Activated CD8-positive, alpha-beta memory T cell treated with anti-CD3 and anti-CD28 coated beads for 36 hours (primary cell): ENCODE measurements at regions not wholly inside any gene's neighbourhood (a gene's known extent, or its start where the extent isn't known, plus 50 kb on each side); places are given as distances from the start of the nearest gene placed in this dataset.

Source experiments
- CTCF ChIA-PET: fragments of 350-600 bp; sonication (Branson Sonifier 250); formaldehyde crosslinking; loops from one replicate; lab custom pipeline; 2021; ENCODE audit warnings: antibody characterized with exemption; lab: Charles Lee
- POLR2A ChIA-PET: fragments of 350-600 bp; sonication (Branson Sonifier 250); formaldehyde crosslinking; loops from one replicate; lab custom pipeline; 2021; ENCODE audit warnings: antibody characterized with exemption; lab: Charles Lee

DNA sequence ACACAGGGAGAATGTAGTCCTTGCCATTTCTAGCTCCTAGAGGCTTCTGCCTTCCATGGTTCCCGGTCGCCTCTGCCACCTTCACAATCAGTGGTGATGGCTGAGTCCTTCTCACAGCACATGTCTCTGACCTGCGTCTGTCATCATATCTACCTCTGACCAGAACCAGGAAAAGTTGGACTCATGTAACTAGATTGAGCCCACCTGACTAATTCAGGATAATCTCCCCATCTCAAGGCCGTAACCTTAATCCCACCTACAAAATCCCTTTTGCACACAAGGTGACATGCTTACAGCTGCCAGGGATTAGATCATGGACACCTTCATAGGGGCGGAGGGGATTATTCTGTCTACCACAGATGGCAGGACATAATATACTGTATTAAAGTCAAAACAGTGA is 375.6 kb downstream of the ICE1 start:
- POLR2A ChIA-PET, result no interaction called here
- CTCF ChIA-PET, result no interaction called here

DNA sequence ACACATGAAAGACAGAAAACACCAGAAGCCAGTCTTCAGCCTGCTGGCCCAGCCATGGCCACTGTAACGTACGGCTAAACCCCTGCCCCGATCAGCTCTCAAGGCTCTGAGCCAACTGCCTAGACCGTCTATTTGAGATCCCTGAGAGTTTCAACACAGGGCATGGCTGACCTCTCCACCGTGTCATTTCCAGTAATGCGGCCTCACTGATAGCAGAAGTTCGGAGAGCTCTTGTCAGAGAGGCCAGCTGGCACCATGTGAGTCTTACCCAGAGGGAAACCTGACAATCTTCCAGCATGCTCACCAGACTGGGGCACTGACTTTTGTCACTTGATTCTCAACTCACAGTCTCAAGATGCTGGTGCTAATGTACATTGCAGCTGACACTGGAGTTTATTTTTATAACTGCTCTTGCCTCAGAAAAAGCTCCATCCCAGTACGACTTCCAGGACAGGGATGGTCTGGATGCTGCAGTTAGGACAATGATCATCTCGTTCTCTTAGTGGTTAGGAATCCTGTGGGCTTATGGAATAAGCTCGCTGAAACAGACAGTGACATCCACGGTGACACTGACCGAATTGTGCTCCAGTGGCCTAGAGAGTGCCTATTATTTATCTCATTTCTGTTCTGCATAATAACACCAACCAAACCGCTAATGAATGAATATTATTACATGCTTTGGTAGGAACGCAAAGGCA is 372.7 kb downstream of the ICE1 start:
- ChIA-PET POLR2A (no interaction called here), CTCF (no interaction called here)

- CTCF ChIA-PET, result no interaction called here
Measured at GRCh38 chr5:5794118-5794560, 371.7 kb downstream of the ICE1 start.

GRCh38 chr5:5793242-5794117 is 371.0 kb downstream of the ICE1 start:
- POLR2A ChIA-PET, result no interaction called here
- CTCF ChIA-PET, result no interaction called here

More at GRCh38 chr5:5794118-5794560, 371.7 kb downstream of the ICE1 start:
- POLR2A ChIA-PET, result no interaction called here

DNA sequence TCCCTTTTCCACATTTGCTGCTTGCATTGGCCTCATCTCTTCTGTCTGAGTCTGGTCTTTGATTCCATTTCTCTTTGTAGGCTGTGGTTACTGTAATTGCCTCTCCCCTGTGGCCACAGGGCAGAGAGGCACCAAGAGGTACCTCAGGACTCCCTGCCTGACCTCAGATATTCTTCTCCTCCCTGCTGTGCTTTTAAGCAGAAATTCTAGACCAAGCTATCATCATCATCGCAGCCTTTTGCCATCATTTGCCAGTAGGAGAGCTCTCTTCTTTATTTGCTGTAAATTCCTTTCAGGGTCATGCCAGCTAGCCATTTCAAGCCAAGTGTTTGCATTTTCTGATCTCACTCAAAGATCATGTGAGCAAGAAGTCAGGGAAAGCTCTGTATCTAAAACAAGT is 369.6 kb downstream of the ICE1 start:
- ChIA-PET CTCF (no interaction called here), POLR2A (no interaction called here)

GRCh38 chr5:5788793-5789192 is 366.3 kb downstream of the ICE1 start:
- CTCF ChIA-PET, result no interaction called here
- POLR2A ChIA-PET, result no interaction called here

- ChIA-PET CTCF (no interaction called here), POLR2A (no interaction called here)
Measured at GRCh38 chr5:5787373-5787772, 364.9 kb downstream of the ICE1 start.

DNA sequence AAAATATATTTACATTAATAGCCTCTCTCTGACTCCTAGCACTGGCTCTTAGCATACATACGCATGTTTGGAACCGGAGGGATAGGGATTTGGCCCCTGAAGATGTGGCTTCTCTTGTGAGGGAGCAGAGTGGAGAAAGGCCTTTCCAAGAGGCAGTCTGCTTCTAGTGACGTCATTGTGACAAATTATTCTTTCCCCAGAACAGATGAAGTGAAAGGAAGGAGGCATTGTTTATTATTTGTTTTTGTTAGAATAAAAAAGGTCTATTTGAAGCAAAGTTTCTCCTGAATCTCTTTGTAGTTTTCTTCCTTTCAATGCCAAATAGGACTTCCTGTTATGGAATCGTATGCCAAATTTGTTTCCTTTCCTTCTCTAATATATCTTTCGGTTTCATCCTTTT is 361.6 kb downstream of the ICE1 start:
- CTCF ChIA-PET, result no interaction called here

DNA sequence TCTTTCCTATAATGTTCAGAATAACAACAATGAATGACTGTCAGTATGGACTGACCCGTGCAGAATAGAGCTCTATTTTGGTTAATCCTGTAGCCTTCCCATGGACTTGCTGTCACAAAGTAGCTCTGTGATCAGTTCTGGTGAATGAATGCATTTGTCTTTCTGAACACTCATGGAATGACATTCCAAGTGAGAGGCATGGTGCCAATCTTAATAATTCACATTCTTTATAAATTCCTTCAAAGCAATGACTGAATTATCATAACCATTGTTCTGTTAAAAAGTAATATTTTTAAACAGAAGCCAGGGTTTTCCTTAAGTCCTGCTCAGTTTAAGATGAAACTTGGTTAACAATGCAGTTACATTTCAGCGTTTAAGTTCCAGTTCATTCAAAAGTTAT is 360.5 kb downstream of the ICE1 start:
- CTCF ChIA-PET, result no interaction called here

More for the DNA sequence above, 361.6 kb downstream of the ICE1 start:
- POLR2A ChIA-PET, result no interaction called here

DNA sequence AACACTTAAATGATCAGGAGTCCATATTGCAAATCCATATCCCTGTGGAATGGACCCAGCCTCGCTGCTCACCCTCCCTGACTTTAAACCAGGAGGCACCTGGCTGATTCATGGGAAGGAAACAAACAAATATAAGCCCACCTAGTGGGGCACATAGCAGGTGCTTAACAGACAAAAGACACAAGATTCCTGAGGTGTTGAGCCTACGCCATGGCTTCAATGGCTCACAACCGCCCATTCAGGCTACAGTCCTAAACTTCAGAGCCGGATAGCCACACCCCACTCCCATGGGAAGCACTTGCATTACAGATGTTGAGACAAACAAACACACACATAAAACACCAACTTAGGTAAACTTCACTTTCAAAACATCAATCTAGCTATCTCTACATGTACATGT is 359.9 kb downstream of the ICE1 start:
- ChIA-PET CTCF (no interaction called here), POLR2A (no interaction called here)

More for the DNA sequence above, 360.5 kb downstream of the ICE1 start:
- POLR2A ChIA-PET, result no interaction called here

DNA sequence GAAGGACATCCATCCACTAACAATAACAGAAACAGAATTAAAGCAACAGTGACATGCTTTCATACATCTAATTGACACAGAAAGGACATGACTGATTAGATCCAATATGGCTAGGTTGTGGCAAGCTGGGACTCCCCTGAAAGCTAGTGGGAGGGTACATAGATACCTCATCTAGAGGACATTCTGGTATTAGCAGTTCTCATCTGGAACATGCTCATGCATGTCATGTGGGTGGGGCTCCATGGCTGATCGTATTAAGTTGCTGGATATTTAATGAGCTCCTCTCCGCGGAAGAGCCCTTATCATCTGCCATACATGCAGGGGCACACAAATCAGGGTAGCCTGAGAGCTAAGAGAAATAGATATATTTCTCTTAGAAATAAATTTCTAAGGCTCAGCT is 358.9 kb downstream of the ICE1 start:
- POLR2A ChIA-PET, result no interaction called here

DNA sequence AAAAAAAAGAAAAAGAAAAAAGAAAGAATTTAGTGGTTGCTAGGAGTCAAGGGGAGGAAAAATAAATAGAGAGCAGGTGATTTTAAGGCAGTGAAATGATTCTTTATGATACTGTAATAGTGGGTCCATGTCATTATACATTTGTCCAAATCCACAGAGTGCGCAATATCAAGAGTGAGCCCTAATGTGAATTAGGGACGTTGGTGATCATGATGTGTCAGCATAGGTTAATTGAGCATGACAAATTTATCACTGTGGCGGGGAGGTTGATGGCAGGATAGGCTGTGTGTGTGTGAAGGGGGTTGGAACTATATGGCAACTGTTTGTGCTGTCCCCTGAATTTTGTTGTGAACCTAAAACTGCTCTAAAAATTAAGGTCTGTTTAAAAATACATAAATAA is 357.8 kb downstream of the ICE1 start:
- ChIA-PET CTCF (no interaction called here), POLR2A (no interaction called here)

More for the DNA sequence above, 358.9 kb downstream of the ICE1 start:
- CTCF ChIA-PET, result no interaction called here

DNA sequence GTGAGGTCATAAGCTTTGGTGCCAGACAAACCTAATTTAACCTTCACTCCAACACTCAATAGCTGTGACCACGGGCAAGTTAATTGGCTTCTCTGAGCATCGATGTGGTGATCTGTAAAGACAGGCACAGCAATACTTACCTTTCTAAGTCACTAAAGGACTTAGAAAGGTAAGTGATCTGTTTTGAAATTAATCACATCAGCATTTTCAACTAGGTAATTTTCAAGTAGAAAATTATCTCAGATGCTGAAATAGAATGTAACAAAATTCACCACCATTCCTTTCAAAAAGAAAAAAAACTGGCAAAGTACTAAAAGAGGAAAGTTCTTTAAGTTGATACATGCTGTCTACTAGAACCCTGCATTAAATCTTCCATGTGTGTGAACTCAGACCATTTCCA is 354.5 kb downstream of the ICE1 start:
- POLR2A ChIA-PET, result no interaction called here
- CTCF ChIA-PET, result no interaction called here

GRCh38 chr5:5772202-5772601 is 349.7 kb downstream of the ICE1 start:
- ChIA-PET POLR2A (no interaction called here), CTCF (no interaction called here)

DNA sequence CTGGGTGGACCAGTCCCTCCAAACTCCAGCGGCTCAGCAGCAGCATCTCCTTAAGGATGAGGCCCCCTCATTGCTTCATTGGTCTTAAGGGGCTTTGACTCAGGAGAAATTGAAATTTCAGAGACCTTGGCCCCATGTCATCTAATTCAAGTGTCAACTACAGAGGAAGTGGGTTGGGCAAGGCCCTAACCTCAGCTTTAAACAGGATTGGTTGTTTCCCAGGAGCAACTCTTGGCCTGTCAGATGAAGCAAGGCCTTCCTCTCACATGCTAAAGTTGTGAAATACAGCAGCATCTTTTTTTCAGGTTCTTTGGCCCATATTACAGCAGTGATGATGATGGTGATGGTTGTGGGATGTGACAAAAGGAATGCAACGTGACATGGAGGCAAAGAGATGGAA is 348.3 kb downstream of the ICE1 start:
- CTCF ChIA-PET, result no interaction called here

GRCh38 chr5:5767286-5767928 is 344.9 kb downstream of the ICE1 start:
- ChIA-PET POLR2A (no interaction called here), CTCF (no interaction called here)

More for the DNA sequence above, 348.3 kb downstream of the ICE1 start:
- POLR2A ChIA-PET, result no interaction called here

DNA sequence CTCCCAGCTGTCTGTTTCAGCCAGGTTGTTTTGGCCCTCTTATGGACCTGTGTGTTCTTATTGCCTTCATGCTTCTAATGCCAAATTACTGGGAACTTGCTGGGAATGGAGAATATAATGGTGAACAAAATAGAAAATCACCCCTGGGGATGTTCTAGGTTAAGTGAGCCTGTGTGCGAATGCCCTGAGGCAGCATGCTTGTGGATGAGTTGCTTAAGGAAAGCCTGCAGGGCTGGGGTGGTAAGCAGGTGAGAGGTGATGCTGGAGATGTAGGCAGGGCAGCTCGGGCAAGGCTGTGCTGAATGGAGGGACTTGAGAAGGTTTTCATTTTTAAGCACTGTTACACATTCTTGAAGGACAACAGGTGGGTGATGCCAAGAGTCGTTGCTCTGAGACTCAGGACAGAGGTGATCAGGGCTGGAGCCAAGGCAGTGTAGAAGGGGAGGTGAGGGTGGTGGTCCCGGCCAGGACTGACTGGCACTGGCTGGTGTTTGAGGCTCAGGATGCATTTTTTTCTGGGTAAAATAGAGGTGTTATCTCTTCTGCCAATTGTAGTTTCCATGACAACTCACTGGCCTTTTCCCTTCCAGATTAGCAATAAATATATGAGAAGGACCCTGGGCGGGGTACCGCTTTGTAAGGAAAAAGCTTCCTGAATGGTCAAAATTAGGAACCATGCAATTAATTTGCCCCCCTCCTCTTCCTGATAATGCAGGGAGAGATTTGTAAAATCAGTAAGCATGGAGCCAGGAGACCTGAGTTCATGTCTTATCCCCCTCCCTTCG is 342.8 kb downstream of the ICE1 start:
- ChIA-PET CTCF (no interaction called here), POLR2A (no interaction called here)

GRCh38 chr5:5764246-5764645 is 341.8 kb downstream of the ICE1 start:
- ChIA-PET CTCF (no interaction called here), POLR2A (no interaction called here)

DNA sequence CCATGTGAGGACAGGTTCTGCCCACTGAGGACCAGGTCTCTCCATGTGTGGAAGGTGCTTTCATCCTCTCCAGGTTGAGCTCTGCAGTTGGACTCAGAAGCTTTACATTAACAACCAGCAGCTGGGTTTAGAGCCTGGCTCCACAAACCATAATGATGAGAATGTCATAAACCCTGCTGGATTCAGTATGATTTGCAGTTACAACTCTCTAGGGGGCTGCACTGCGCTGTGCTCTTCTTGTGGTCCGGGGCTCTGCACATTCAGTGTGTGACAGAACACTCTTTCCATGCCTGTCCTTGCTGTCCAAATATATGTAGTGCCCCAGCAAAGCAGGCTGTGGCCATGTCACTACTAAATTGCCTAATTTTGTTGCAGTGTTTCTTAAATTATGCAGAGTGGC is 334.3 kb downstream of the ICE1 start:
- ChIA-PET CTCF (no interaction called here), POLR2A (no interaction called here)

GRCh38 chr5:5755888-5756287 is 333.4 kb downstream of the ICE1 start:
- CTCF ChIA-PET, result no interaction called here
- POLR2A ChIA-PET, result no interaction called here
